ENCODE measurements at regions not wholly inside any gene's neighbourhood (a gene's known extent, or its start where the extent isn't known, plus 50 kb on each side); places are given as distances from the start of the nearest gene placed in this dataset.

- Histone ChIP-seq H3K27me3 (replicated peaks; ENCODE audit: insufficient read depth) (no peaks in the 10 kb centered on the region), H3K9me3 (ENCODE audit: low read depth) (no peaks in the 10 kb centered on the region), H3K9ac (no peak overlapping the region), H3F3A (ENCODE audit: insufficient read depth) (no peaks in the 10 kb centered on the region), H3K79me2 (ENCODE audit: insufficient read depth) (no peaks in the 10 kb centered on the region), H3K4me2 (ENCODE audit: unreplicated experiment) (no peak overlapping the region), H4K20me1 (ENCODE audit: insufficient read depth) (no peaks in the 10 kb centered on the region), H3K9me2 (ENCODE audit: insufficient read depth) (no peaks in the 10 kb centered on the region), H3K4me1 (ENCODE audit: insufficient read depth) (no peaks in the 10 kb centered on the region), H3K27ac (no peak overlapping the region), H2AFZ (no peak overlapping the region), H3K4me3 (no peak overlapping the region), H3K36me3 (ENCODE audit: low read depth) (no peaks in the 10 kb centered on the region)
- DNase-seq, result peak; percentile 9
- in situ Hi-C loops (cut with MboI), result no loop called here
- 83 to 88% methylated on average over 15 of the region's 15 CpGs for WGBS, 2 experiments (ENCODE audit: low coverage in 1 of 2, low lambda C conversion rate in 2 of 2, missing lambda C conversion rate in 2 of 2)
- no peak for TF ChIP-seq EZH2 (IDR thresholded peaks at IDR 0.05; ENCODE audit: insufficient read depth, poor library complexity, severe bottlenecking)
- TF ChIP-seq EZH2phosphoT487 (IDR thresholded peaks at IDR 0.05; ENCODE audit: insufficient read depth, low read depth), result no peak
Observed at GRCh38 chr6:1200409-1201101, 111.3 kb upstream of the FOXQ1 start.

- Histone ChIP-seq H3K27me3 (replicated peaks; ENCODE audit: insufficient read depth) (no peaks in the 10 kb centered on the region), H2AFZ (no peak overlapping the region), H3K9ac (no peak overlapping the region)
Observed at GRCh38 chr6:1200081-1200408, 111.9 kb upstream of the FOXQ1 start.

GRCh38 chr6:1197309-1197708 is 114.6 kb upstream of the FOXQ1 start:
- no peaks in the 10 kb centered on the region for H3K9me3 ChIP-seq (ENCODE audit: low read depth)
- no peak overlapping the region for H3K27ac ChIP-seq

More at GRCh38 chr6:1200081-1200408, 111.9 kb upstream of the FOXQ1 start:
- H3K4me1 ChIP-seq (ENCODE audit: insufficient read depth), result no peaks in the 10 kb centered on the region
- no peaks in the 10 kb centered on the region for H4K20me1 ChIP-seq (ENCODE audit: insufficient read depth)
- H3F3A ChIP-seq (ENCODE audit: insufficient read depth), result no peaks in the 10 kb centered on the region
- no peak overlapping the region for H3K27ac ChIP-seq
- H3K9me2 ChIP-seq (ENCODE audit: insufficient read depth), result no peaks in the 10 kb centered on the region
- H3K79me2 ChIP-seq (ENCODE audit: insufficient read depth), result no peaks in the 10 kb centered on the region
- no peaks in the 10 kb centered on the region for H3K36me3 ChIP-seq (ENCODE audit: low read depth)
- in situ Hi-C loops (cut with MboI), result no loop called here
- no peak overlapping the region for H3K4me3 ChIP-seq
- 97% methylated on average over 2 of the region's 2 CpGs for WGBS, 2 experiments (ENCODE audit: low coverage in 1 of 2, low lambda C conversion rate in 2 of 2, missing lambda C conversion rate in 2 of 2)
- H3K4me2 ChIP-seq (ENCODE audit: unreplicated experiment), result no peak overlapping the region
- DNase-seq, result no peak
- no peaks in the 10 kb centered on the region for H3K9me3 ChIP-seq (ENCODE audit: low read depth)
- no peak for TF ChIP-seq EZH2phosphoT487 (IDR thresholded peaks at IDR 0.05; ENCODE audit: insufficient read depth, low read depth)
- TF ChIP-seq EZH2 (IDR thresholded peaks at IDR 0.05; ENCODE audit: insufficient read depth, poor library complexity, severe bottlenecking), result no peak

GRCh38 chr6:1191141-1191630 is 120.7 kb upstream of the FOXQ1 start:
- Histone ChIP-seq H3K4me3 (no peak overlapping the region), H3K79me2 (ENCODE audit: insufficient read depth) (no peaks in the 10 kb centered on the region), H3K9ac (no peak overlapping the region), H3K27me3 (replicated peaks; ENCODE audit: insufficient read depth) (no peaks in the 10 kb centered on the region), H4K20me1 (ENCODE audit: insufficient read depth) (no peaks in the 10 kb centered on the region), H2AFZ (no peak overlapping the region), H3K9me3 (ENCODE audit: low read depth) (no peaks in the 10 kb centered on the region), H3F3A (ENCODE audit: insufficient read depth) (peaks cover 9% of the 10 kb centered on the region; the same call in 1 of the 2 replicates), H3K36me3 (ENCODE audit: low read depth) (no peaks in the 10 kb centered on the region), H3K9me2 (ENCODE audit: insufficient read depth) (no peaks in the 10 kb centered on the region), H3K27ac (no peak overlapping the region), H3K4me2 (ENCODE audit: unreplicated experiment) (no peak overlapping the region), H3K4me1 (ENCODE audit: insufficient read depth) (peaks cover 12% of the 10 kb centered on the region)
- 79 to 83% methylated on average over 11 of the region's 11 CpGs for WGBS, 2 experiments (ENCODE audit: low coverage in 1 of 2, low lambda C conversion rate in 2 of 2, missing lambda C conversion rate in 2 of 2)
- in situ Hi-C loops (cut with MboI), result no loop called here
- DNase-seq, result no peak
- TF ChIP-seq EZH2phosphoT487 (IDR thresholded peaks at IDR 0.05; ENCODE audit: insufficient read depth, low read depth), result no peak
- TF ChIP-seq EZH2 (IDR thresholded peaks at IDR 0.05; ENCODE audit: insufficient read depth, poor library complexity, severe bottlenecking), result no peak

More at GRCh38 chr6:1197309-1197708, 114.6 kb upstream of the FOXQ1 start:
- no peak overlapping the region for H3K4me3 ChIP-seq
- no peak for DNase-seq
- H3K9me2 ChIP-seq (ENCODE audit: insufficient read depth), result no peaks in the 10 kb centered on the region
- no peak overlapping the region for H3K4me2 ChIP-seq (ENCODE audit: unreplicated experiment)
- no peaks in the 10 kb centered on the region for H3K36me3 ChIP-seq (ENCODE audit: low read depth)
- H3K4me1 ChIP-seq (ENCODE audit: insufficient read depth), result no peaks in the 10 kb centered on the region
- H4K20me1 ChIP-seq (ENCODE audit: insufficient read depth), result no peaks in the 10 kb centered on the region
- H3K27me3 ChIP-seq (replicated peaks; ENCODE audit: insufficient read depth), result no peaks in the 10 kb centered on the region
- H3K79me2 ChIP-seq (ENCODE audit: insufficient read depth), result no peaks in the 10 kb centered on the region
- TF ChIP-seq EZH2 (IDR thresholded peaks at IDR 0.05; ENCODE audit: insufficient read depth, poor library complexity, severe bottlenecking), result no peak
- no peak for TF ChIP-seq EZH2phosphoT487 (IDR thresholded peaks at IDR 0.05; ENCODE audit: insufficient read depth, low read depth)
- H3K9ac ChIP-seq, result no peak overlapping the region
- in situ Hi-C loops (cut with MboI), result no loop called here
- 70 to 72% methylated on average over 3 of the region's 3 CpGs for WGBS, 2 experiments (ENCODE audit: low coverage in 1 of 2, low lambda C conversion rate in 2 of 2, missing lambda C conversion rate in 2 of 2)
- no peaks in the 10 kb centered on the region for H3F3A ChIP-seq (ENCODE audit: insufficient read depth)
- no peak overlapping the region for H2AFZ ChIP-seq

Measured in GM23248 (cell line).